Keratinocyte (primary cell): ENCODE measurements at regions not wholly inside any gene's neighbourhood (a gene's known extent, or its start where the extent isn't known, plus 50 kb on each side); places are given as distances from the start of the nearest gene placed in this dataset.

ENCODE experiments used
- DNase-seq: peaks from one replicate; pipeline ENCODE4 v3.0.0-alpha.2; 2011; ENCODE audit warnings: low read depth, missing footprints, low spot score
- FAIRE-seq: peaks from 2 replicates; lab custom pipeline; 2011; peaks lifted over from hg19 to GRCh38; lab: Jason Lieb, UNC
- H2AFZ ChIP-seq: 2 replicates; pipeline ENCODE4 v1.6.0; 2012; ENCODE audit warnings: low read length, control low read depth, inconsistent platforms; ENCODE audit not compliant: control insufficient read depth
- H3K27ac ChIP-seq: 2 replicates; pipeline ENCODE4 v1.5.1; 2011; ENCODE audit warnings: low read length; ENCODE audit not compliant: control insufficient read depth, insufficient read depth
- H3K27me3 ChIP-seq: 3 replicates; pipeline ENCODE4 v1.6.0; 2011; ENCODE audit warnings: low read length; ENCODE audit not compliant: control insufficient read depth, insufficient read depth; ENCODE audit errors: extremely low read depth
- H3K36me3 ChIP-seq, 2 experiments: 2 replicates in 1 of 2; 3 replicates in 1 of 2; pipeline ENCODE4 v1.5.1; 2011; ENCODE audit warnings: low read length in 2 of 2, mild to moderate bottlenecking in 1 of 2; ENCODE audit not compliant: control insufficient read depth in 2 of 2, insufficient read depth in 2 of 2; ENCODE audit errors: extremely low read depth in 1 of 2
- H3K4me1 ChIP-seq: 3 replicates; pipeline ENCODE4 v1.5.1; 2011; ENCODE audit warnings: low read length; ENCODE audit not compliant: control insufficient read depth, insufficient read depth; ENCODE audit errors: extremely low read depth
- H3K4me2 ChIP-seq: 3 replicates; pipeline ENCODE4 v1.6.0; 2011; ENCODE audit warnings: low read depth, low read length; ENCODE audit not compliant: control insufficient read depth, insufficient read depth; ENCODE audit errors: extremely low read depth
- H3K4me3 ChIP-seq, 3 experiments: fragments of 200-600 bp in 1 of 3; sonication (generic) in 1 of 3; 2 replicates in 2 of 3; 3 replicates in 1 of 3; pipeline ENCODE4 v1.5.1; 2011 to 2016; ENCODE audit warnings: low read length in 3 of 3, mild to moderate bottlenecking in 3 of 3, control low read depth in 2 of 3, inconsistent platforms in 1 of 3, low read depth in 1 of 3, mixed read lengths in 1 of 3, mixed run types in 1 of 3, moderate library complexity in 1 of 3; ENCODE audit not compliant: control insufficient read depth in 2 of 3, insufficient read depth in 2 of 3; ENCODE audit errors: extremely low read depth in 1 of 3
- H3K79me2 ChIP-seq: 2 replicates; pipeline ENCODE4 v1.6.0; 2012; ENCODE audit warnings: low read length; ENCODE audit not compliant: control insufficient read depth, insufficient read depth
- H3K9ac ChIP-seq: 3 replicates; pipeline ENCODE4 v1.6.0; 2011; ENCODE audit warnings: low read length; ENCODE audit not compliant: control insufficient read depth, insufficient read depth; ENCODE audit errors: extremely low read depth
- H3K9me1 ChIP-seq: 3 replicates; pipeline ENCODE4 v1.6.0; 2011; ENCODE audit warnings: low read length; ENCODE audit not compliant: control insufficient read depth, insufficient read depth; ENCODE audit errors: extremely low read depth
- H3K9me3 ChIP-seq: 2 replicates; pipeline ENCODE4 v1.5.1; 2012; ENCODE audit warnings: low read depth, low read length; ENCODE audit not compliant: control insufficient read depth
- H4K20me1 ChIP-seq: 3 replicates; pipeline ENCODE4 v1.6.0; 2011; ENCODE audit warnings: low read length; ENCODE audit not compliant: control insufficient read depth, insufficient read depth; ENCODE audit errors: extremely low read depth
- CTCF ChIP-seq, 3 experiments: IDR thresholded peaks in 1 of 3; conservative IDR thresholded peaks in 1 of 3; optimal IDR thresholded peaks in 1 of 3; 2 replicates in 2 of 3; 3 replicates in 1 of 3; pipeline versions ENCODE3 to v1.5.1; 2011; ENCODE audit warnings: low read length in 3 of 3, mild to moderate bottlenecking in 3 of 3, moderate library complexity in 2 of 3, control low read depth in 1 of 3, inconsistent platforms in 1 of 3; ENCODE audit not compliant: insufficient read depth in 2 of 3; ENCODE audit errors: extremely low read depth in 1 of 3
- EZH2 ChIP-seq: IDR thresholded peaks from one replicate; pipeline ENCODE4 v1.6.1; 2012; ENCODE audit warnings: inconsistent platforms, mild to moderate bottlenecking, low read length, moderate library complexity
- dilution Hi-C: fragments of 300-500 bp; cut with MboI; formaldehyde crosslinking; loops from one replicate; pipeline ENCODE4 v1.7.0; 2020; ENCODE audit warnings: low sequenced_read_pairs; ENCODE audit not compliant: extremely low pct_ligation_motif_present

DNA sequence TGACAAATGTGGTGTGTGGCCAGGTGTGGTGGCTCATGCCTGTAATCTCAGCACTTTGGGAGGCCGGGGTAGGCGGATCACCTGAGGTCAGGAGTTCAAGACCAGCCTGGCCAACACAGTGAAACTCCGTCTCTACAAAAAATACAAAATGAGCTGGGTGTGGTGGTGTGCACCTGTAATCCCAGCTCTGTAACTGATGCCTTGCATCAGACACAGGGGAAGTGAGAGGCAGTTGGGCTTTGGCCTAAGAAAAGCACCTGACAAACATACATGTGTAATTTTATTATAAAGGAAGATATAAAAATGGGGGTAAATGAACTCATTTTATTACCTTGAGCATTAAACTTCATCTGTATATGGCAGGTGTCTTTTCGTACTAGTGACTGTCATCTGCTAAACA lies 66.7 kb upstream of the FAM136A start:
- no peaks in the 10 kb centered on the region for H4K20me1 ChIP-seq
- dilution Hi-C loops = no loop called here

DNA sequence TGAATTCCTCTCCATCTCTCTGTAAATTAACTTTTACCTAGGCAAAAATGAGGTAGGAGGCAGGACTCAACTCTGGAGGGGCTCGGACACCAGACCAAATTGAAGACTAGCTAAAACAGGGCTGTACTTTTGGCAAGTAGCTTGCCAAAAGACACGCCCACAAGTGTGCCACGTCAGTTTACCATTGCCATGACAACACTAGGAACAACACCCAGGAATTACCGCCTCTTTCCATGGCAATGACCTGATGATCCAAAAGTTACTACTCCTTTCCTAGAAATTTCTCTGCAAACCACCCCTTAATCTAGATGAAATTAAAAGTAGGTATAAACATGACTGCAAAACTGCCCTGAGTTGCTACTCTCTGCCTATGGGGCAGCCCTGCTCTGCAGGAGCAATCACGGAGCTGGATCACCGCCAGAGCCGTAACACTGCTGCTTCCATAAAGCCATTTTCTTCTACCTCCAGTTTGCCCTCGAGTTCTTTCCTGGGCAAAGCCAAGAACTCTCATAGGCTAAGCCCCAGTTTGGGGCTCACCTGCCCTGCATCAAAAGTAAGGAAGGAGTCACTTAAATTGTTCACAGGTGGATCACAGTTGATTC lies 66.0 kb upstream of the FAM136A start:
- H2AFZ ChIP-seq = no peak overlapping the region

More for the DNA sequence above, 66.7 kb upstream of the FAM136A start:
- H3K36me3 ChIP-seq = no peaks in the 10 kb centered on the region
- TF ChIP-seq CTCF (optimal IDR thresholded peaks at IDR 0.05 in 1 of 3, IDR thresholded peaks at IDR 0.05 in 1 of 3, conservative IDR thresholded peaks at IDR 0.05 in 1 of 3; ENCODE audit: extremely low read depth in 1 of 3, insufficient read depth in 2 of 3, low read length in 3 of 3) (no peak), EZH2 (no peak)
- no peaks in the 10 kb centered on the region for H3K9me1 ChIP-seq
- H3K27ac ChIP-seq = peak overlapping the region; percentile 70
- DNase-seq = no peak
- no peak overlapping the region for H3K4me3 ChIP-seq
- no peak overlapping the region for H3K9ac ChIP-seq
- H3K79me2 ChIP-seq = no peaks in the 10 kb centered on the region
- no peaks in the 10 kb centered on the region for H3K27me3 ChIP-seq
- H3K9me3 ChIP-seq = peaks cover 4% of the 10 kb centered on the region
- H3K4me1 ChIP-seq = peaks cover 35% of the 10 kb centered on the region
- H3K4me2 ChIP-seq = peak overlapping the region; percentile 33
- no peak for FAIRE-seq
- H2AFZ ChIP-seq = no peak overlapping the region

More for the DNA sequence above, 66.0 kb upstream of the FAM136A start:
- no peaks in the 10 kb centered on the region for H4K20me1 ChIP-seq
- H3K9me1 ChIP-seq = no peaks in the 10 kb centered on the region
- H3K4me3 ChIP-seq = no peak overlapping the region
- dilution Hi-C loops = no loop called here
- H3K4me1 ChIP-seq = peaks cover 35% of the 10 kb centered on the region
- peaks cover 2% of the 10 kb centered on the region for H3K9me3 ChIP-seq
- H3K9ac ChIP-seq = peak overlapping the region; percentile 39
- H3K79me2 ChIP-seq = no peaks in the 10 kb centered on the region
- DNase-seq (no peak), FAIRE-seq (peak; percentile 62)
- peak overlapping the region; percentile 70 for H3K27ac ChIP-seq
- H3K27me3 ChIP-seq = no peaks in the 10 kb centered on the region
- no peak for TF ChIP-seq CTCF (optimal IDR thresholded peaks at IDR 0.05 in 1 of 3, IDR thresholded peaks at IDR 0.05 in 1 of 3, conservative IDR thresholded peaks at IDR 0.05 in 1 of 3; ENCODE audit: extremely low read depth in 1 of 3, insufficient read depth in 2 of 3, low read length in 3 of 3)
- no peak for TF ChIP-seq EZH2
- H3K36me3 ChIP-seq = no peaks in the 10 kb centered on the region
- peak overlapping the region; percentile 33 for H3K4me2 ChIP-seq
